NCI-H1694 treated with DMSO at 0.1 percent for 48 hours (cell line): ENCODE measurements at regions not wholly inside any gene's neighbourhood (a gene's known extent, or its start where the extent isn't known, plus 50 kb on each side); places are given as distances from the start of the nearest gene placed in this dataset.

Source experiments
- DNase-seq: peaks from one replicate; lab custom pipeline; 2025; lab: John Stamatoyannopoulos, UW

GRCh38 chr4:41318839-41319530 is 62.3 kb downstream of the UCHL1 start:
- no peak for DNase-seq

GRCh38 chr4:41319553-41319952 is 62.8 kb downstream of the UCHL1 start:
- no peak for DNase-seq

DNA sequence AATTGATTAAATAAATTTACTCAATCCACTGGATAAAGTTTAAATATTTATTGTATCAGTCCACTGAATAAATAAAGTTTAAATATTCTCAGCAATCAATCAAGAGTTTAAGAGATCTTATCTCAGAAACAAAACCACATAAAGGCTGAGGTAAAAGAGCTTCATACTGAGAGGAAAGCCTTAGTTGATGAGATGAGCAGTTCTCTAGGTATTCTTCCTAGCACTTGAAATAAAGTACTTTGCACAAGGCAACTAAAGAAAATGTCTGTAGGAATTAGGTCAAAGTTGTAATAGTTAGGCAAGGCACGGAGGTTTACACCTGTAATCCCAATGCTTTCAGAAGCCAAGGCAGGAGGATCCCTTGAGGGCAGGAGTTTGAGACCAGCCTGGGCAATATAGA is 63.5 kb downstream of the UCHL1 start:
- no peak for DNase-seq

- no peak for DNase-seq
Observed at GRCh38 chr4:41320786-41321185, 64.1 kb downstream of the UCHL1 start.

- no peak for DNase-seq
Observed at GRCh38 chr4:41321216-41321945, 64.7 kb downstream of the UCHL1 start.

DNA sequence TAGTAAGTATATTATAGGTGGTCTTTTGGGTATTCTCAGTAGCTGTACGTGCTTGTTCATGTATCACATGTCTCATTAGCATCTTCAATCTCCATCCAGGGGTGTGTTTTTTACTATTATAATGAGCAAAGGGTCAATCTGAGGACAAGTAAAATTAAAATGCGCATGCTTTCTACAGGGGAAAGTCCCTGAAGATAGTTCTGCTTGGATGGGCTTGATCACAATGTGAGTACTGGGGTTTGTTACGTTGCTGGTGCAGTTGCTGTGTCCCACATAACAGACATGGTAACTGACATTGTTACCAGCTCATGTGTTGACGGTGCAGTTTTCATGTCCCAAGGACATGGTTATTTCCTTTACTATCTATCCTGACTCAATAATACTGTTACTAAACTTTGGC is 65.9 kb downstream of the UCHL1 start:
- no peak for DNase-seq

GRCh38 chr4:41323179-41323578 is 66.5 kb downstream of the UCHL1 start:
- DNase-seq, result no peak

DNA sequence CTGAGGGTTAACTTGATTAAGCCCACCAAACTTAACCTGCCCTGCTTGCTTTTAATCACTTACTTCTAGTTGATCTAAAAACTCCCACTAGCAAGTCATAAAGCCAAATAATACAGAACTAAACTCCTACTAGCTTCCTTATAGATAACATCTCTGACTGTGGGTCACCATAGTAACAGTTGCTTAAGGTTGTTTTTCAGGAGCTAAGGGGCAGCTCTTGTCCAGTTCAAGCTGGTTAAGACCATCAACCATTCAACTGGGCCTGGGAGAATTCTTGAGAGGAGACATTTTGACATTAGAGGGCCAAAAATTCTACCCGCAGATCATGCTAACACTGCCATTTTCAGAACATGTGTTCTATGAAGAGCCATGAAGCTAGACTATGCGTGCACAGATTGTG is 67.0 kb downstream of the UCHL1 start:
- DNase-seq, result no peak

GRCh38 chr4:41324861-41325260 is 68.1 kb downstream of the UCHL1 start:
- DNase-seq, result no peak

DNA sequence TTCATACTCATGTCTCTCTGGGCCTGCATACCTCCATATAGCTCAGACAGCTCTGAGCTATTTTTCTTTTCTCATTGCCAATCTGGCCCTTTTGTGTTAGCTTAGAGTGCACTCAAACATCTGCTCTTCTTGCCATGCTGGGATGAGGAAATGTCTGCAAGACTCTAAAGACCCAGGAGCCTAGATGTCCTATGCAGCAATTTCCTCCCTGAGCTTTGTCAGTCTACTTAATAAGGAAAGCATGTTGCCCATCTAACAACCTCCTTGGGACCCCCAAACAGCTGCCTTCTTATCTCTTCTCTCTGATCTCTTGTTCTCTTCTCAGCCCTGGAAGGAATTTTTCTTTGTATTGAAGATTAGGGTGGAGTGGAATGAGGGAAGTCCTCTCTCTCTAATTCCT is 69.2 kb downstream of the UCHL1 start:
- DNase-seq, result no peak

GRCh38 chr4:41326776-41327175 is 70.0 kb downstream of the UCHL1 start:
- no peak for DNase-seq

DNA sequence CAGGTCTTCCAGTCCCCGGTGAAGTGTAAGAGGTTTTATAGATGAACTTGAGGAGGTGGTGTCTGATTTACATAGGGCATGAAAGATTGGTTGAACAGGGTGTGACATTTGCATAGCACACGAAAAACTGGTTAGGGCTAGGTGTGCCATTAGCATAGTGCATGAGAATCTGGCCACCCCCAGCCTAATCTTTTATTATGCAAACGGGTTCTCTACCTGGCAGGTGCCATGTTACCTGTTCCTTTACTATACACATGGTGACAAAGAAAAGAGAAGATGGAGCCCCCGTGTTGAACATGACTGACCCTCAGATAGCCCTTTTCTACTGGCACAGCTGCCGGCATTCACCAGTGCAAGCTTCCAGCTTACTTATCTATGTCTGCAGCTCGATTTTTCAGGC is 71.0 kb downstream of the UCHL1 start:
- DNase-seq, result no peak

DNA sequence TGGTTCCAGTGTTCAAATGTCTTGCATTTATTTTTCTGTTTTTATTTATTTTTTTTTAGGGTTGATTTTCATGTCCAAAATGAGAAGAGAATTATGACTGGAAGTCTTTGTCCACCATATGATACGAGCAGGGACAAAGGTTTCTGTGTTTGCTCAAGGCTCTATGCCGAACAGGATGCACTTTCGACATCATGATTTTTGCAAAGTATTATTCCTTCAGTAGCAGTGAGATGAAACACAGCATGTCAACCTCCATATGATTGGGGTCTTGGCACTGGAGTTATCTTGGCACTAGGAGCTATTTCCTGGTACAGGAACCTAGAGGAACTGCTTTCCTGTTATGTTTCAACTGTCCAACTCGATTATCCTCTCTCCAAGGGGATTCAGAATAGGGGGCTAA is 72.6 kb downstream of the UCHL1 start:
- DNase-seq, result no peak

- no peak for DNase-seq
Observed at GRCh38 chr4:41331224-41331623, 74.5 kb downstream of the UCHL1 start.

GRCh38 chr4:41332510-41333054 is 75.9 kb downstream of the UCHL1 start:
- no peak for DNase-seq

DNA sequence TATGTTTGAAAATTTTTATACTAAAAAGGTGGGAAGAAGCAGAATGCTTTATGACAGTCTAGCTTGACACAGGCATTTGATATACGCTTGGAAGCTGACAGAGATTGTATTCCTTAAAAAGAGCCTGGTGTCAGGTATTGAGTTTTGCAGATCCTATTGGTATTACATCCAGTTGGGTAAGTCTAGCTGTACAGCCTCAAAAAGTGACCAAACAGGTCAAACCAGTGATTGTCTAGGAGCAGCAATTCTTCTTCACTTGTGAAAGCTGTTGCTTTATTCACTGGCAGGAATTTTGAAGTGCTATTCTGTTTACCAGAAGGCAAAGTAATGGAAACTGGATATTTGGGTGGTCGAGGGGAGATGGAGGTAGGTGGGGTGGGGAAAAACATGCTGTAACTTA is 77.5 kb downstream of the UCHL1 start:
- DNase-seq, result no peak

GRCh38 chr4:41339812-41340809 is 83.4 kb downstream of the UCHL1 start:
- peak; percentile 44 for DNase-seq

DNA sequence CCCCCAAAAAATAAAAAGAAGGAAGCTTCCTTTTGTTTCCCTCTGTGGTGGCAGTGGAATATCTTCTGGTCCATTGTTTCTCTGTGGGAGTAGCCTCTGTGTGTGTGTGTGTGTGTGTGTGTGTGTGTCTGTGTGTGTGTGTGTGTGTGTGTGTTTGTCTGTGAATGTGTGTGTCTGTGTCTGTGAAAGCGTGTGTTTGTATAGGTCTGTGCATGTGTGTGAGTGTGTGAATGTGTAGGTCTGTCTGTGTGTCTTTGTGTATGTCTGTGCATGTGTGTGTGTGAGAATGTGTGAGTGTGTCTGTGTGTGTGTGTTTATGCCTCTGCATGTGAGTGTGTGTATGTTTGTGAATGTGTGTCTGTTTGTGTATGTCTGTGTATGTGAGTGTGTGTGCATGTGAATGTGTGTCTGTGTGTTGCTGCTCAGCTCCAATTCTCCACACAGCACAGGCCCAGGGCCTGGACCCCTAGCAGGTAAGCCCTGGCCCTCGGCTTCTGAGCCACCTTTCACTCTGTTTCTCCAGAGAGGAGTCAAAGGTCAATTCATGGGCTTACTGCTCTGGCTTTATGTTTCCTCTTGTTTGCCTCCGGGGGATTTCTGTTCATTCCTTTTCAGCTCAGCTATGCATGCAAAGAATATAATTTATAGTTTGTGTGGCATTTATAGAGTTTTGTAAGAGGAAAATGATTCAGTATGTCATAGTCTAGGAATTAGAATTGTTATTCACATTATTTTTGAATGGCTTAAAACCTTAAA is 89.8 kb downstream of the UCHL1 start:
- no peak for DNase-seq

GRCh38 chr4:41349021-41349420 is 92.3 kb downstream of the UCHL1 start:
- DNase-seq, result no peak

GRCh38 chr4:41358647-41359421 is 102.1 kb downstream of the UCHL1 start:
- DNase-seq, result no peak

DNA sequence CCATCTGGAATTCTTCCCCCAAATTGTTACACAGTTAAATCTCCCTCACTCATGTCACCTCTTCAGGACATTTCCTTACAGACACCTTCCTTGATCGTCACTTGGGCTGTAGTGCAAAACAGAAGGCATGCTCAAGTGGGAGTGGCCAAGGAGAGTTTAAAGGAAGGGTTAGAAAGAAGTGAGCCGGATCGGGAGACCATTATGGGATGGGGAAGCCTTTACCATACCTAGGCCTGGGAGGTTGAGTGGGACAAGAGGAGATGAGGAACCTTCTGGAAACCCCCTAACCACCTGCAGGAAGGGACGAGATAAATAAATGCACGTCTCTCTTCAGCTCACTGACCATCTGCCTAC is 102.7 kb downstream of the UCHL1 start:
- DNase-seq, result no peak
